ENCODE measurements at regions not wholly inside any gene's neighbourhood (a gene's known extent, or its start where the extent isn't known, plus 50 kb on each side); places are given as distances from the start of the nearest gene placed in this dataset.

GRCh38 chr9:119941091-119941490 lies 571.9 kb upstream of the BRINP1 start:
- no peak overlapping the region for H3K27ac ChIP-seq (ENCODE audit: low read length in 2 of 2)
- no peaks in the 10 kb centered on the region for H3K4me1 ChIP-seq (ENCODE audit: control insufficient read depth in 2 of 2, insufficient read depth in 2 of 2, low read length in 2 of 2)
- ATAC-seq (ENCODE audit: low read depth) (no peak), DNase-seq (no peak)
- ChIA-PET CTCF (no interaction called here), POLR2A (no interaction called here)
- H3K9ac ChIP-seq (ENCODE audit: low read length): no peak overlapping the region
- Mint-ChIP-seq H3K4me1 (no peaks in the 10 kb centered on the region), H3K4me3 (no peak overlapping the region), H3K27me3 (peaks cover under 1% of the 10 kb centered on the region), H3K9me3 (ENCODE audit: insufficient read depth) (no peaks in the 10 kb centered on the region), H3K27ac (no peak overlapping the region)
- no peaks in the 10 kb centered on the region for H3K79me2 ChIP-seq (ENCODE audit: control insufficient read depth, insufficient read depth, low read length)
- no peak overlapping the region for H3K4me2 ChIP-seq (replicated peaks; ENCODE audit: low read depth, low read length, poor library complexity, severe bottlenecking)
- no peak overlapping the region for H2AFZ ChIP-seq (ENCODE audit: insufficient read depth, low read depth, low read length, poor library complexity, severe bottlenecking)
- H4K20me1 ChIP-seq (ENCODE audit: control insufficient read depth, insufficient read depth, low read length, poor library complexity, severe bottlenecking): no peaks in the 10 kb centered on the region
- peaks cover 0 to 3% (median 0%) of the 10 kb centered on the region in 4 experiments for H3K27me3 ChIP-seq (replicated peaks in 1 of 4; ENCODE audit: control extremely low read depth in 1 of 4, control insufficient read depth in 3 of 4, insufficient read depth in 4 of 4, low read length in 3 of 4)
- no peaks in the 10 kb centered on the region for H3K9me3 ChIP-seq (ENCODE audit: control extremely low read depth in 1 of 3, control insufficient read depth in 2 of 3, insufficient read depth in 1 of 3, low read length in 2 of 3)
- TF ChIP-seq EZH2 (IDR thresholded peaks at IDR 0.05; ENCODE audit: borderline replicate concordance, insufficient read depth, low read depth, low read length, poor library complexity, severe bottlenecking) (no peak), CTCF (IDR thresholded peaks at IDR 0.05) (no peak)
- intact Hi-C loops (cut with micrococcal nuclease): no loop called here
- no peak overlapping the region for H3K4me3 ChIP-seq (ENCODE audit: control extremely low read depth in 1 of 5, extremely low read depth in 1 of 5, insufficient read depth in 1 of 5, low read depth in 2 of 5, low read length in 4 of 5)
- no peaks in the 10 kb centered on the region for H3K36me3 ChIP-seq (replicated peaks in 1 of 2; ENCODE audit: control extremely low read depth in 1 of 2, control insufficient read depth in 1 of 2, extremely low read depth in 1 of 2, insufficient read depth in 2 of 2, low read length in 1 of 2)
- 91% methylated on average over 1 of the region's 1 CpG for WGBS (ENCODE audit: insufficient coverage)

GRCh38 chr9:119938871-119939270 lies 569.6 kb upstream of the BRINP1 start:
- H3K9me3 ChIP-seq (ENCODE audit: control extremely low read depth in 1 of 3, control insufficient read depth in 2 of 3, insufficient read depth in 1 of 3, low read length in 2 of 3): no peaks in the 10 kb centered on the region
- DNase-seq: no peak
- ATAC-seq (ENCODE audit: low read depth): no peak
- ChIA-PET CTCF (no interaction called here), POLR2A (no interaction called here)
- no peak overlapping the region for H3K27ac ChIP-seq (ENCODE audit: low read length in 2 of 2)
- H3K9ac ChIP-seq (ENCODE audit: low read length): no peak overlapping the region
- H3K36me3 ChIP-seq (replicated peaks in 1 of 2; ENCODE audit: control extremely low read depth in 1 of 2, control insufficient read depth in 1 of 2, extremely low read depth in 1 of 2, insufficient read depth in 2 of 2, low read length in 1 of 2): no peaks in the 10 kb centered on the region
- Mint-ChIP-seq H3K9me3 (ENCODE audit: insufficient read depth) (no peaks in the 10 kb centered on the region), H3K4me3 (no peak overlapping the region), H3K27ac (no peak overlapping the region), H3K27me3 (peaks cover 4% of the 10 kb centered on the region), H3K4me1 (no peaks in the 10 kb centered on the region)
- intact Hi-C loops (cut with micrococcal nuclease): no loop called here
- H3K4me1 ChIP-seq (ENCODE audit: control insufficient read depth in 2 of 2, insufficient read depth in 2 of 2, low read length in 2 of 2): no peaks in the 10 kb centered on the region
- H3K79me2 ChIP-seq (ENCODE audit: control insufficient read depth, insufficient read depth, low read length): no peaks in the 10 kb centered on the region
- H3K4me2 ChIP-seq (replicated peaks; ENCODE audit: low read depth, low read length, poor library complexity, severe bottlenecking): no peak overlapping the region
- WGBS (ENCODE audit: insufficient coverage): 64% methylated on average over 1 of the region's 2 CpGs
- TF ChIP-seq CTCF (IDR thresholded peaks at IDR 0.05): no peak
- TF ChIP-seq EZH2 (IDR thresholded peaks at IDR 0.05; ENCODE audit: borderline replicate concordance, insufficient read depth, low read depth, low read length, poor library complexity, severe bottlenecking): no peak
- H3K4me3 ChIP-seq (ENCODE audit: control extremely low read depth in 1 of 5, extremely low read depth in 1 of 5, insufficient read depth in 1 of 5, low read depth in 2 of 5, low read length in 4 of 5): no peak overlapping the region
- H4K20me1 ChIP-seq (ENCODE audit: control insufficient read depth, insufficient read depth, low read length, poor library complexity, severe bottlenecking): no peaks in the 10 kb centered on the region
- H2AFZ ChIP-seq (ENCODE audit: insufficient read depth, low read depth, low read length, poor library complexity, severe bottlenecking): no peak overlapping the region
- peaks cover 0 to 3% (median 0%) of the 10 kb centered on the region in 4 experiments for H3K27me3 ChIP-seq (replicated peaks in 1 of 4; ENCODE audit: control extremely low read depth in 1 of 4, control insufficient read depth in 3 of 4, insufficient read depth in 4 of 4, low read length in 3 of 4)
